Ascending aorta (tissue), 2 donors: ENCODE measurements at regions not wholly inside any gene's neighbourhood (a gene's known extent, or its start where the extent isn't known, plus 50 kb on each side); places are given as distances from the start of the nearest gene placed in this dataset.

ENCODE experiments used
- DNase-seq, 2 donors: peaks; one replicate each; pipeline ENCODE4 v3.0.0-alpha.2; 2019; ENCODE audit warnings: low spot score in 2 of 2
- H3K27ac ChIP-seq, 2 donors: fragments of 200-600 bp; sonication (generic); one replicate each; pipeline ENCODE4 v1.5.1; 2016 to 2017; ENCODE audit warnings: mild to moderate bottlenecking in 1 of 2
- H3K27me3 ChIP-seq: fragments of 200-600 bp; sonication (generic); one replicate; pipeline ENCODE4 v1.5.1; 2017
- H3K36me3 ChIP-seq, 2 donors: fragments of 200-600 bp; sonication (generic); one replicate each; pipeline ENCODE4 v1.5.1; 2016
- H3K4me1 ChIP-seq, 2 donors: fragments of 200-600 bp; sonication (generic); one replicate each; pipeline ENCODE4 v1.5.1; 2016 to 2017; ENCODE audit warnings: mild to moderate bottlenecking in 1 of 2
- H3K4me3 ChIP-seq, 2 donors: fragments of 200-600 bp; sonication (generic); one replicate each; pipeline ENCODE4 v1.5.1; 2016 to 2017; ENCODE audit warnings: mild to moderate bottlenecking in 1 of 2
- H3K9me3 ChIP-seq, 2 donors: fragments of 200-600 bp; sonication (generic); one replicate each; pipeline ENCODE4 v1.5.1; 2016
- intact Hi-C: fragments of 100-400 bp; cut with DNase I; formaldehyde crosslinking; loops from one replicate; pipeline ENCODE4 v1.15.1; 2023
- TF ChIP-seq, protein P1 (sequence below), 3 experiments: fragments of 200-600 bp in 2 of 3; fragments of 450-650 bp in 1 of 3; sonication (generic) in 2 of 3; IDR thresholded peaks; one replicate each; pipeline ENCODE4 v1.5.1; 2016 to 2019; ENCODE audit warnings: antibody characterized with exemption in 3 of 3, mild to moderate bottlenecking in 1 of 3, moderate library complexity in 1 of 3

DNA sequence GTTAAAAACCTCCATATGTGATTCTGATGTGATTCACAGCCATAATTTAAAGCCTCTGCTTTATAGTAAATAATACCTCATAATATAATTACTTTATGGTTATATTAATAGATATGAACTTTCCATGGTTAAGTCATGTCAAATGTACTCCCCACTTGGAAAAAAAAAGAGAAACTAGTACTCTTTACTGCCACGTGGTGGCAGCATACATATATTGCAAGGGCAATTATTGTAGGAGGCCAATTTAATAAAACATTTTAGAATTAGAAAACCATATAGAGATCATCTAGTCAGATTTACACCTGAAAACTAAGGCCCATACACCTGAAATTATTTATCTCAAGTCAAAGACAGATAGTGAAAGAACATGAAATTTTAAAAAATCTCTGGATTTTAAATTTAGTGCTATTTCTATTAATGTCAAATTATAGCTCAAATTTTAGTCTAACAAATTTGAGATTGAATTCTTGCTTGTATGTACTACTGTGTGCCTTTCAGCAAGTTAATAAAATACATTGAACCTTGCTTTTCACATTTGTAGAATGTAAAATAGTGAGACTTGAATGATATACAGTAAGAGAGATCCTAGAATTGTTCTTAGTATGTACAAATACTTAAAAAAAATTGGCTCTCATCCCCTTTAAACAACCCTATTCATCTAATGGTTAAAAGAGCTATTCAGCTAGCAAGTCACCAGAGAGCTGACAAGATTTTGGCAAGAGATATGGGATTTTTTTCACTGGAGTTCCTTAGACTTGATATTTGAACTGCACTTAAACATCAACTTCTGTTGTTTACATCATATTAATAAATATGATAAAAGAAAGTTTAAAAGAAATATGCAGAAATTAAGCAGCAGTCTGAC is 603.8 kb downstream of the TLE4 start:
- no peak overlapping the region for H3K27ac ChIP-seq
- intact Hi-C loops, result no loop called here
- no peak overlapping the region for H3K4me3 ChIP-seq
- no peaks in the 10 kb centered on the region for H3K27me3 ChIP-seq
- no peaks in the 10 kb centered on the region for H3K9me3 ChIP-seq
- H3K36me3 ChIP-seq, result no peaks in the 10 kb centered on the region
- no peaks in the 10 kb centered on the region for H3K4me1 ChIP-seq
- DNase-seq, result no peak
- TF ChIP-seq, protein P1, sequence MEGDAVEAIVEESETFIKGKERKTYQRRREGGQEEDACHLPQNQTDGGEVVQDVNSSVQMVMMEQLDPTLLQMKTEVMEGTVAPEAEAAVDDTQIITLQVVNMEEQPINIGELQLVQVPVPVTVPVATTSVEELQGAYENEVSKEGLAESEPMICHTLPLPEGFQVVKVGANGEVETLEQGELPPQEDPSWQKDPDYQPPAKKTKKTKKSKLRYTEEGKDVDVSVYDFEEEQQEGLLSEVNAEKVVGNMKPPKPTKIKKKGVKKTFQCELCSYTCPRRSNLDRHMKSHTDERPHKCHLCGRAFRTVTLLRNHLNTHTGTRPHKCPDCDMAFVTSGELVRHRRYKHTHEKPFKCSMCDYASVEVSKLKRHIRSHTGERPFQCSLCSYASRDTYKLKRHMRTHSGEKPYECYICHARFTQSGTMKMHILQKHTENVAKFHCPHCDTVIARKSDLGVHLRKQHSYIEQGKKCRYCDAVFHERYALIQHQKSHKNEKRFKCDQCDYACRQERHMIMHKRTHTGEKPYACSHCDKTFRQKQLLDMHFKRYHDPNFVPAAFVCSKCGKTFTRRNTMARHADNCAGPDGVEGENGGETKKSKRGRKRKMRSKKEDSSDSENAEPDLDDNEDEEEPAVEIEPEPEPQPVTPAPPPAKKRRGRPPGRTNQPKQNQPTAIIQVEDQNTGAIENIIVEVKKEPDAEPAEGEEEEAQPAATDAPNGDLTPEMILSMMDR (IDR thresholded peaks at IDR 0.05), result peak in 2 of 3 experiments; percentile 51 to 69

DNA sequence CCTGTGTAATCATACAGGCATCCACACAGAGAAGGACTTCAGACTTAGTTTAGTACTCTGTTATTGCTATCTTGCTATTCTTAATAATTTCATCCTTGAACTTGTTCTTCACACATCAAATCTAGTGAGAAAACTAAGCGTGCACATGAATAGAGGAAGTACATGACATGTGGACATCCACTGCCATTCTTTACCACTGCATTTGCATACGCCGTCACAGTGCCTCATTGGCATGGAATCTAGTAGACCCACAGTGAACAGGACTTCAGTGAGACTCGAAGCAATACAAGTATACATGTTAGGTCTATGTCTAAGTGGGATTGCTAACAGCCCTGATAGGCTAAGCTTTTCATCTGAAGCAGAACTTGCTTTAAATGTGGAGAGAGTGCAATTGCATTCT is 592.1 kb downstream of the TLE4 start:
- Histone ChIP-seq H3K27me3 (no peaks in the 10 kb centered on the region), H3K9me3 (no peaks in the 10 kb centered on the region), H3K36me3 (no peaks in the 10 kb centered on the region), H3K4me3 (no peak overlapping the region), H3K4me1 (no peaks in the 10 kb centered on the region), H3K27ac (no peak overlapping the region)
- intact Hi-C loops, result no loop called here
- no peak for DNase-seq
- TF ChIP-seq, protein P1 (IDR thresholded peaks at IDR 0.05), result no peak

DNA sequence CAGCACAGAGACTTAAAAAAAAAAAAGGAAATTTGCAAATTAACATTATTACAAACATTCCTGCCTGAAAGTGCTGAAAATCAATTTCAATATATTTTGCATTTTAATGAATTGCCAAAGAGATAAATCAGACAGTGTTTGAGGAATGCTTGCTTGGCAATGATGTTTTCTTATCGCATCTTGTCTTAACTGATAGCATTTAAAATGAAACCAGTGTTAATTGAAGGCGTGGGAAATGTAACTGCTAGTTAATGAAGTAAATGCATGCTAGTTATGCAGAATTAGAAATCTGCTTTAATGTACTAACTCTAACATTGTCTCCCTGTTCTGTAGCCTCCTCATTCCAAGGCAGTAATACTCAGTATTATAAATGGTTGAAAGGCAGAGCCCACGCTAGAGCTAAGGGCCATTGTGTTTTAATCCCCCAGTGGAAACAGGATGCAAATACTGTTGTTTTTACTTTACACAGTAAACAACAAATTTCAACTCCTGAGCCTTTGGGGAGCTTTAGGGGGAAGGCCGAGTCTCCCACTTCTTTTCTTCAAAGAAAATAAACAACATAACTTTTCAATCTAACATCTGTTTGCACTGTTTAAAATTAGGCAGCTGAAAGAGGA is 586.9 kb downstream of the TLE4 start:
- H3K27me3 ChIP-seq, result no peaks in the 10 kb centered on the region
- H3K36me3 ChIP-seq, result no peaks in the 10 kb centered on the region
- intact Hi-C loops, result no loop called here
- TF ChIP-seq, protein P1 (IDR thresholded peaks at IDR 0.05), result no peak
- H3K27ac ChIP-seq, result no peak overlapping the region
- no peaks in the 10 kb centered on the region for H3K9me3 ChIP-seq
- no peak overlapping the region for H3K4me3 ChIP-seq
- no peak for DNase-seq
- H3K4me1 ChIP-seq, result no peaks in the 10 kb centered on the region

DNA sequence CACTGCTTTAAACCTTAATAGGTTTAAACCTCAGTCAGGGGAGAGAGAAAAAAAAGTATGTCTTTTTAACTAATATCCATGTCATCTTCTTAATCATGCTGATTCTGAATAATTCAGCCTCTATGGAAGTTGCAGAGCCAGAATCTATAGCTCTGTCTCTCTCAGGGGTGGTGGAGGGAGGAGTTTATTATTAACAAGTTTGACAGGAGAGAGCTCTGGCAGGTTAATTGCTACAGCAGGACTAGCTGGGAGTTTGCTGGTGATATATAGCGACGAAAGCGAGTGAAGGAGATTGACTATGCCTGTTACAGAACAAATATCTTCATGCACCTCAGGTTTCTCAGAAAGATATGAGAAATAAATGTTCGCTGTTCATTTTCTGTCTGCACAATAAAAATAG is 586.4 kb downstream of the TLE4 start:
- TF ChIP-seq, protein P1 (IDR thresholded peaks at IDR 0.05), result no peak
- Histone ChIP-seq H3K27me3 (no peaks in the 10 kb centered on the region), H3K36me3 (no peaks in the 10 kb centered on the region), H3K4me3 (no peak overlapping the region), H3K4me1 (no peaks in the 10 kb centered on the region), H3K27ac (no peak overlapping the region), H3K9me3 (no peaks in the 10 kb centered on the region)
- intact Hi-C loops, result no loop called here
- DNase-seq, result no peak

DNA sequence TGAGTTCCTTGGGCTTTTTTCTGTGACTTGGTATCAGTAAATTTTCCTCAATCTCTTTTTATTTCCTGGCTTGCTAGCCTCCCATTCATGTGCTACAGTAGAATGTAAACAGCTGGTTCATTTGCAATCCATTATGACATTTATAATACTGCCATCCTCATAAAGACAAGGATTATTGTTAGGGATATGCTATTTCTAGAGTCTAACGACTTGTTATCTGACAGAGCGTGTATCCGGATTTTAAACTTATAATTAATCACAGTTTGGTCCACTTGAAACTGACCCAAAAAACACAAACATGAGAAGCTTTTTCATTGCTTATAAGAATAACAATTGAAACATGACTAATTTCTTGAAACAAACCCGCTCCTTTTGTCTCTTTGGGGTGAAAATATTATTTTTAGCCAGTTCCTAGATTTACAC is 585.8 kb downstream of the TLE4 start:
- no peak for DNase-seq
- TF ChIP-seq, protein P1 (IDR thresholded peaks at IDR 0.05), result no peak
- H3K4me3 ChIP-seq, result no peak overlapping the region
- H3K4me1 ChIP-seq, result no peaks in the 10 kb centered on the region
- H3K36me3 ChIP-seq, result no peaks in the 10 kb centered on the region
- intact Hi-C loops, result no loop called here
- no peaks in the 10 kb centered on the region for H3K9me3 ChIP-seq
- H3K27ac ChIP-seq, result no peak overlapping the region
- H3K27me3 ChIP-seq, result no peaks in the 10 kb centered on the region
